Fibroblast of skin of left quadriceps (primary cell): ENCODE measurements at regions not wholly inside any gene's neighbourhood (a gene's known extent, or its start where the extent isn't known, plus 50 kb on each side); places are given as distances from the start of the nearest gene placed in this dataset.

ENCODE experiments used
- DNase-seq, 2 experiments: peaks; one replicate each; pipeline ENCODE4 v3.0.0-alpha.2; 2013; ENCODE audit warnings: low read depth in 2 of 2

DNA sequence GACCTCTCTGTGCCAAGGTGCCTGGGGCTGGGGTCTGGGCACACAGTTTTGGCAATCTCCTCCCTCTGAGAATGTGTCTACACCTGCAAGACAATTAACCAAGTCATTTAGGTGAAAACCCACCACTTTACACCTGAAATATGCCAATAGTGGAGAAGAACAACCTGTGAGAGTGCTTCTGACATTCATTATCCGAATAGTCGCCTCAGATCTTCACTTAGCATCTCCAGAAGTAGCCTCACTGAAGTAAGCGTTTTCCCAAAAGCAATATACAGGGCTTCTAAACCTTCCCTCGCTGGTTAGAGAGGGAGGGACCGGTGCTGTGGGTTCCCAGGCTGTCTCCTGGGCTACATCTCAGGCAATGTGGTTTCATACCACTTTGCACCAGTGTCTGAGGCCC lies 173.5 kb downstream of the DDX1 start:
- DNase-seq = no peak

DNA sequence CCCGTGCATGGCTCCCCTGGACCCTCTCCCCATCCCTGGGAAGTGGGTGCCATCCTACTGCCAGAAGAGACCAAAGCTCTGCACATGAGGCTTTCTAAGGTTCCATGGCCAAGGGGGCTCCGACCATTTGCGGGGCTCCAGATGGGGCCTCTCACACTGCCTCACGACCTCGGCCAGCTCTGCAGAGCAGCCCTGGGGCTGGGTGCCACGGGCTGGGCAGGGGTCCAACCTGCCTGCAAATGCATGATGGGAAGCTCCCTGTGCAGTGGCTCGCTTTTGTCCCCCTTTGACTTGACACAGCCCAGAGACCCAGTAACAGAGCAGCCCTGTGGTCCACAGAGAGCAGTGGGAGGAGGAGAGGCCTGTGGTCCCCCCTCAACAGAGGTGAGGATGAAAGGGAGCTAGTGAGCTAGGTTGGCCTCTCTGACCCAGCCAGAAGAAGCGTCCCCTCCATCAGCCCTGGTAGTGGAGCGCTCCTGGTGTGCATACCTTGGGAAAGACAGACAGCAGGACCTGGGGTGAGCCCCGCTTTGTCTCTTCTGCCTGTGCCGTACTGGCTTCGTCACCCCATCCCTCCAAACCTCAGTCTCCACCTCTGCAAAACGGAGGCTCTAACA lies 174.1 kb downstream of the DDX1 start:
- no peak for DNase-seq

DNA sequence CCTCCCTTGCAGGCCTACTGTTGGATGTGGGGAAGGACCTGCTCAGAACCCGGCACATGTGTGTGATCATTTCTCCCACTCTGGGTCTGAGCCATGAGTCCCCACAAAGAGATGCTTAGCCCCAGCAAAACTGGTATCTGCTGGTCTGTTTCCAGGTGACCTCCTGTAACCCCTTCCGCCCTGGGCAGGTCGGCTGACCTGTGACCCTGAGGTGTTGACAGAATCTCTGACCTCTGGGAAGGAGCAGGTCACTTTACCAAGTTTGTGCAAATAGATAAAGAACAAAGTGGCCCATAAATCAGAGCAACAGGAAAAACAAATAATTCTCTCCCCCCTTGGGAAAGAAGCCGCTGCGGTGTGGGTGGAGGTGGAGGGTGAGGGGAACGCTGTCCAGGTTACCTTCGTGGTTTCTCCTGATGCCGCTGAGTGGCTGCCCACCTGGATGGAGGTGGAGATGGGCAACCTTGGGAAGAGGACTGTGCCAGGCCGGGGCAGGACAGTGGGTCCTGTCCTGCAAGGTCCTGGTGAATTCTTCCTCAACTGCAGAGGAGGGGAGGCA lies 174.0 kb upstream of the MYCN start:
- no peak for DNase-seq

DNA sequence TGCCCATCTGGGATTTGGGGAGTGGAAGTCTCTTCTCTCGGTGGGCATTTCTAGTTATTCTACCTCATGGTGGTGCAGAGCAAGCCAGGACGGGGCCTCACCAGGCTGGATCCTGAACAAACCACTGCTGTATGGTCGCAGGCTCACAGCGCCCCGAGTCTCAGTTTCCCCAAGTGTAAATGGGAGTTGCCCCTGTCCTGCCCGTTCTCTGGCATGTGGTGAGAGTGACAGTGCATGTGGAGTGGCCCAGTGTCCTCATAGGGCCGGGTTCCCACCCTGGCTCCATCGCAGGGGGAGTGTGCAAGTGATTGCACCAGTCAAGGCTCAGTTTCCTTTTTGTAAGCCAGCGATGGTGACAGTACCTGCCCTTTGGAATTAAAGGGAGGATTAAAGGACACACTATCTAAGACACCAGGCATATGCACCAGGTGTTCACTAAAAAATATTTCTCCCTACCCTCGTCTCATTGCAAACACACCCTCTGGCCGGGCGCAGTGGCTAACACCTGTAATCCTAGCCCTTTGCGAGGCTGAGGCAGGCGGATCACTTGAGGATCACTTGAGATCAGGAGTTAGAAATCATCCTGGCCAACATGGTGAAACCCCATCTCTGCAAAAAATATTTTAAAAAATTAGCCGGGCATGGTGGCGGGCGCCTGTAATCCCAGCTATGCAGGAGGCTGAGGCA lies 173.3 kb upstream of the MYCN start:
- DNase-seq = no peak

DNA sequence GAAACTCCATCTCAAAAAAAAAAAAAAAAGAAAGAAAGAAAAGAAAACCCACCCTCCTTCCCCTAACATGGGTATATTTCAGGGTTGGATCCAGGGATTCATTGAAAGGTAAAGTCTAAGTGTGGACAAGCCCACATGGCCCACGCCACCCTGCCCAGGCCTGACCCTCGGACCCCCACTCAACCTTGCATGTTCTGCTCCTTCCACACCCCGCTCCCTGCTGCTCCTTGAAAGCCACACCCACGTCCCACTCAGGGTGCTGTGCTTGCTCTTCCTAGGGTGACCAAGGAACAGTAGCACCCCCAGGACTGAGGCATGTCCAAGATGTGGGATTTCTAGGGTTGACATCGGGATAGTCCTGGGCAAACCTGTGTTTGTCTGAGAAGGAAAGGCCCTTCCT lies 172.7 kb upstream of the MYCN start:
- DNase-seq = no peak

DNA sequence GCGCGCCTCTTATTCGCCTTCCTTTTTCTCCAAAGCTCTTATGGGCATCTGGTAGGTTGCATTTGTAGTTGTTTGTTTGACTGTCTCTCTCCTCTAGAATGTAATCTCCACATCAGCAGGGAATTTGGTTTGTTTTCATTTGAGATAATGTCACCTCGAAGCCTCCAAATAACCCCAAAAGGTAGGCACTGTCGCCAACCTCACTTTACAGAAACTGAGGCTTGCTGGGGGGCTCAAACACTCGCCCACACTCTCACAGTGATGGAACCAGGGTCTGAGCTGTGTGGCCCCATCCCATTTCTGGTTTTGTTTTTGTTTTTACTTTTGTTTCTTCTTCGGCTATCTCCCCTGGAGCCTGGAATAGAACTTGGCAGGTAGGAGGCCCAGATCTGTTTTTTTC lies 172.2 kb upstream of the MYCN start:
- DNase-seq = no peak

- DNase-seq = no peak
Measured at GRCh38 chr2:15768615-15769014, 171.7 kb upstream of the MYCN start.

GRCh38 chr2:15769235-15769634 lies 171.1 kb upstream of the MYCN start:
- DNase-seq = no peak

GRCh38 chr2:15769676-15770547 lies 170.4 kb upstream of the MYCN start:
- DNase-seq = no peak

DNA sequence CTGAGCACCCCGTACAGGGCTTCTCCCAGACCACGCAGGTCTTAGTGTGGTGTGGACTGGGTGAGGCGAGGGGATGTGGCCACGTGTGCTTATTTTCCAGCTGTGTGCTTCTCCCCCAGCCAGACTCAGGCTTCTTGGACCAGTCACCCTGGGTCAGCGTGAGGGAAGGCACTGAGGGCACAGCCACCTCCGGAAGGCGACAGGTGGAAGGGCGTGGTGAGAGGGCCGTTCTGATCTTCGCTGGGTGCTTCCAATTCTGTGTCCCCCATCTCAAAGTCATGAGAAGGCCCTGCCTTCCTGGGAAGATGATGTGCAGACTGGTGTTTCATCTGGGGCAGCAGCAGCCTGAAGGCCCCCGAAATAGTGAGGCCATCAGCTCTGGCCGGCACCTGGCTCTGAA lies 169.7 kb upstream of the MYCN start:
- DNase-seq = no peak

DNA sequence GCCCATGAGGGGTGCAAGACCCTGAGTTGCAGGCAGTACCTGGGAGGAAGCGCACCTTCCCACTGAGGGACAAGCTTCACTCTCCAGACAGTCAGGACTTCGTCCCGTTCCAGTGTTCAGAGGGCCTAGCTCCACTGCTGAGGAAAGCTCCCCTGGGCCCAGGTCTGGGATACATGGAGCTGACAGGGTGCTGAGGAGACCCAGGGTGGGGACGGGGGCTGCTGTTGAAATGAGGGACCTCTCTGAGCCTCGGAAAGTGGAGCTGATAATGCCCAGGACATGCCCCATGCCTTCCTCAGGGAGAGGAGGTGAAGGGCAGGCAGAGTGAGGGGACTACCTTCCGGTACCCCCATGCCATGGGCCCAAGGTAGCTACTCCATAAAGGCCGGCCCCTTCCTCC lies 169.2 kb upstream of the MYCN start:
- no peak for DNase-seq

- DNase-seq = no peak
Measured at GRCh38 chr2:15772086-15772595, 168.2 kb upstream of the MYCN start.

DNA sequence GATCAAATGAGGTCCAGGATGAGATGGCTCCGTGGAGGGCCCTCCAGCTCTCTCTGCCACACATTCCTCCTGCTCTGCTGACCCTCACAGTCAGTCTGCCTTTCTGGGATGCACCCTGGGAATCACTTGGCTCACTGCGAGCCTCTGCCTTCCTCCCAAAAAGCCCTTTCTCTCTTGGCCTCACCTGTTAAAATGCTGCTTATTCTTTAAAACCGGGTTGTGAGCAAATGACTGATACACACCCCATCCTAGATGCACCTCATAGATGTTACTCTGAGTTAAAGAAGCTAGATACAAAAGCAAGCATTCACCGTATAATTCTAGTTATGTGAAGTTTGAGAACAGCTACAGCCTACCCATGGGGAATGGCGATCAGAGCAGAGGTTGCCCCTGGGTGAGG lies 167.7 kb upstream of the MYCN start:
- no peak for DNase-seq

DNA sequence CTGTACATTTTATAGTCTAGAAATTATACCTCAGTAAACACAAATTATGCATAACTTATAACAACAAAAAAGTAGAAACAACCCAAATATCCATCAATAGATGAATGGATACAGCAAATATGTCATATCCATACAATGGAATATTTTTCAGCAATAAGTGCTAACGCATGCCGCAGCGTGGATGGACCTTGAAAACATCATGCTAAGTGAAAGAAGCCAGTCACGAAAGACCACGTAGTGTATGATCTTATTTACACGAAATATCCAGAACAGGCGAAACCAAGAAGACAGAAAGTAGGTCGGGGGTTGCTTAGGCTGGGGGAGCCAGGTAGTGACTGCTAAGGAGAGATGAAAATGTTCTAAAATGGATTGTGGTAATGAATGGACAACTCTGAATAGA lies 167.1 kb upstream of the MYCN start:
- DNase-seq = no peak

GRCh38 chr2:15773846-15774245 lies 166.5 kb upstream of the MYCN start:
- DNase-seq = no peak

- DNase-seq = no peak
Measured at GRCh38 chr2:15775753-15776628, 164.4 kb upstream of the MYCN start.

DNA sequence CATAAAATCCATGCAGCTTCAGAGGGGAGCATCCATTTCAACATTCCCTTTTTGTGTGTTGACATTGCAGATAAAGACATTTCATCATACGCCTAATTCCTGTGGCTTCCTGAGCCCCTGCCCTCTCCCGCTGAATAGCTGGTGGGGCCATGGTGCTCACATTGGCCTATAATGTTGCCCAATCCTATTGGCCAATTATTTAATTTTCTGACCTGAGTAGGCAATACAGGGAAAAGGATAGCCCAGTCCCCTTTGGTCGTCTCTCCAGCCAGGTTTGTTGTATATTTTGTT lies 163.8 kb upstream of the MYCN start:
- DNase-seq = no peak

GRCh38 chr2:15776992-15777702 lies 163.2 kb upstream of the MYCN start:
- no peak for DNase-seq

DNA sequence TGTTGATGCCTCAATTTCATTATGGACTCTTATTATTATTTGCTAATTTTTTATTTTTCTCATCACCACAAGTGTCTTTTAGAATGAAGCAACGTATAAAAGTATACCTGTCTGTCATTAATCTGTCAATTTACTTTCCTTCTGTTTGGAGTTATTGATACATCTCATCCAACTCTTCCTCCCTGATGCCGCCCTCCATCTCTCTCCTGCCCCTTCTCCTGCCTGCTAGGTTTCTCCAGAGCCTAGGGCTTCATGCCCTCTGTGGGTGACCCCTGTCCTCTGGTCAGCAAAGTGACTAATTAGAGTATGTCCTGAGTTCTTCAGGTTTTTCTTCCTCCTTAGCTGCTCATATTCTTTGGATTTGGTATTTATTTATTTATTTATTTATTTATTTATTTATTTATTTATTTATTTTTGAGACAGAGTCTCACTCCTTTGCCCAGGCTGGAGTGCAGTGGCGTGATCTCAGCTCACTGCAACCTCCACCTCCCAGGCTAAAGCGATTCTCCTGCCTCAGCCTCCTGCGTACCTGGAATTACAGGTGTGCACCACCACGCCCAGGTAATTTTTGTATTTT lies 162.5 kb upstream of the MYCN start:
- DNase-seq = no peak

DNA sequence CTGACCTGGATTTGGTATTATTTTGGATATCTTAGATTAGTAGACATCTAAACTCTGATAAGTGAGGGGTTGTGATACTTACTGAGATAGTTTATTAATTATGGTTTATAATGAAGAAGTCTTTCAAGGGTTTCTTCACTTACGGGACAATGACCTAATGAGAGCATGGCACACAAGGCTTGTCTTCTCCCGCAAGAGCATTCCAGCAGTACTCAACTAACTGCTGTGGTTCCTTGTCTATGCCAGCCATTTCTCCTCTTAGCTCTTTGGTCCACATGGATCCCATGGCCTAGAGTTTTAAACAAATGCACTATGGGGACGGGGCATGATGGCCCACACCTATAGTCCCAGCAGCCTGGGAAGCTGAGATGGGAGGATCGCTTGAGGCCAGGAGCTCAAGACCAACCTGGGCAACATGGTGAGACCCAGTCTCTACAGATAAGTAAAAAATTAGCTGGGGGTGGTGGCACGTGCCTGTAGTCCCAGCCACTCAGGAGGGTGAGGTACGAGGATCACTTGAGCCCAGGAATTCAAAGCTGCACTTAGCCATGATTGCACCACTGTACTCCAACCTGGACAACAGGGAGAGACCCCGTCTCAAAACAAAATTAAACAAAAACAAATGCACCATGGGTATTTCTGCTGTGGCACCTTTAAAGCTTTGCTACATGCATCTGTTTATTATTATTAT lies 161.7 kb upstream of the MYCN start:
- no peak for DNase-seq
